KMS-11 (cell line): ENCODE measurements at regions not wholly inside any gene's neighbourhood (a gene's known extent, or its start where the extent isn't known, plus 50 kb on each side); places are given as distances from the start of the nearest gene placed in this dataset.

Experiments used
- H2AFZ ChIP-seq: fragments of 200-600 bp; sonication (generic); 2 replicates; pipeline ENCODE4 v1.6.1; 2016; ENCODE audit warnings: antibody characterized with exemption, mixed run types, low read depth
- H3K27ac ChIP-seq: fragments of 200-600 bp; sonication (generic); 2 replicates; pipeline ENCODE4 v1.6.1; 2016; ENCODE audit warnings: mild to moderate bottlenecking, mixed run types
- H3K27me3 ChIP-seq: fragments of 200-600 bp; sonication (generic); 2 replicates; pipeline ENCODE4 v1.6.1; 2017; ENCODE audit warnings: mild to moderate bottlenecking, low read depth, mixed run types, moderate library complexity; ENCODE audit not compliant: insufficient read depth
- H3K36me3 ChIP-seq: fragments of 200-600 bp; sonication (generic); 2 replicates; pipeline ENCODE4 v1.6.1; 2017; ENCODE audit warnings: mild to moderate bottlenecking, mixed run types; ENCODE audit not compliant: insufficient read depth
- H3K4me1 ChIP-seq: fragments of 200-600 bp; sonication (generic); 2 replicates; pipeline ENCODE4 v1.6.1; 2016; ENCODE audit warnings: mild to moderate bottlenecking, low read depth, mixed run types; ENCODE audit not compliant: poor library complexity, severe bottlenecking
- H3K4me2 ChIP-seq: fragments of 200-600 bp; sonication (generic); 2 replicates; pipeline ENCODE4 v1.7.0; 2016; ENCODE audit warnings: mild to moderate bottlenecking, mixed run types
- H3K4me3 ChIP-seq: fragments of 200-600 bp; sonication (generic); IDR thresholded peaks from 2 replicates; pipeline ENCODE4 v1.6.1; 2017; ENCODE audit warnings: low read depth, low read length, mixed read lengths; ENCODE audit not compliant: insufficient read depth
- H3K79me2 ChIP-seq: fragments of 200-600 bp; sonication (generic); 2 replicates; pipeline ENCODE4 v1.6.1; 2016; ENCODE audit warnings: low read depth, mixed run types; ENCODE audit not compliant: insufficient read depth
- H3K9ac ChIP-seq: fragments of 200-600 bp; sonication (generic); 2 replicates; pipeline ENCODE4 v1.6.1; 2016; ENCODE audit warnings: mild to moderate bottlenecking, mixed run types
- H4K20me1 ChIP-seq: fragments of 200-600 bp; sonication (generic); 2 replicates; pipeline ENCODE4 v1.6.1; 2016; ENCODE audit warnings: mild to moderate bottlenecking, mixed run types; ENCODE audit not compliant: insufficient read depth
- TF ChIP-seq, protein P1 (sequence below): fragments of 200-600 bp; sonication (generic); conservative IDR thresholded peaks from 2 replicates; pipeline ENCODE4 v1.6.1; 2017; ENCODE audit warnings: low read depth, mild to moderate bottlenecking, antibody characterized with exemption, low read length, moderate library complexity, mixed read lengths

DNA sequence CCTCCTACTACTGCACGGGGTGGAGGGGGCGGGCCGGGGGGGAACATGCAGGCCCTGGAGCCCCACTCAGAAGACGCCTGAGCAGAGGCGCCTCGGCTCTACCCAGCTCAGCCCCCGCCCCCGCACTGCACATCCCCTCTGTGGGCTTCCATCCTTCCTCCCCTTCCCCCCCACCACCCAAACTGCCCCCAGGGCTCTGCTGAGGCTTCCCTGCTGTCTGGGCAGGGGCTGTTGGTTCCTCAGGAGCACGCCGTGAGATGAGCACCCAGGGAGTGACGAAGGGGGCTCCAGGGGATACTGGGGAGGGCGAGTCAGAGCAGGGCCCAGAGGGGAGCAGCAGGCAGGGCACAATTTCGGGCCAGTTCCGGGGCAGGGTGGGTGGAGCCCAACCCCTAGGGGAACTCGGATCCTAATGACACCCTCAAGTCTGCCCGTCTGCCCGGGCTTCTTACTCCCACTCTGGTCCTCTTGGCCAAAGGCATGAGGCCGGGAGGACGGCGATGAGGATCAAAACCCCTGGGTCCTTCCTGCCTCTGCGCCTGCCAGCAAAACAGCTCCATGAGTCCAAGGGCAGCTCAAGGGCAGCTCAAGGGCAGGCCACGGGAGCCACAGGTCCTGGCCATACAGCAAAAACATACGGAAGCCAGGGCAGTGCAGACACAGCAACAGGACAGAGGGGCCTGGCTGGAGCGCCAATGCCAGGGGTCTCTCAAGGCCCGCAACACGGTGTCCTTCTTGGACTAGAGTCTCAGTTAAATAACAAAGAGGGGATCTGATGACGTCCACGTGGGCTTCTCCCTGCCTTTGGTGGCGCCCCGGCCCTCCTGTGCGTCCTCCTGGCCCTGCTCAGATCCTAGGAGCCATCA is 200.9 kb downstream of the AUH start:
- TF ChIP-seq, protein P1, sequence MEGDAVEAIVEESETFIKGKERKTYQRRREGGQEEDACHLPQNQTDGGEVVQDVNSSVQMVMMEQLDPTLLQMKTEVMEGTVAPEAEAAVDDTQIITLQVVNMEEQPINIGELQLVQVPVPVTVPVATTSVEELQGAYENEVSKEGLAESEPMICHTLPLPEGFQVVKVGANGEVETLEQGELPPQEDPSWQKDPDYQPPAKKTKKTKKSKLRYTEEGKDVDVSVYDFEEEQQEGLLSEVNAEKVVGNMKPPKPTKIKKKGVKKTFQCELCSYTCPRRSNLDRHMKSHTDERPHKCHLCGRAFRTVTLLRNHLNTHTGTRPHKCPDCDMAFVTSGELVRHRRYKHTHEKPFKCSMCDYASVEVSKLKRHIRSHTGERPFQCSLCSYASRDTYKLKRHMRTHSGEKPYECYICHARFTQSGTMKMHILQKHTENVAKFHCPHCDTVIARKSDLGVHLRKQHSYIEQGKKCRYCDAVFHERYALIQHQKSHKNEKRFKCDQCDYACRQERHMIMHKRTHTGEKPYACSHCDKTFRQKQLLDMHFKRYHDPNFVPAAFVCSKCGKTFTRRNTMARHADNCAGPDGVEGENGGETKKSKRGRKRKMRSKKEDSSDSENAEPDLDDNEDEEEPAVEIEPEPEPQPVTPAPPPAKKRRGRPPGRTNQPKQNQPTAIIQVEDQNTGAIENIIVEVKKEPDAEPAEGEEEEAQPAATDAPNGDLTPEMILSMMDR: no peak
- H3K4me3 ChIP-seq: no peak overlapping the region
- H4K20me1 ChIP-seq: no peaks in the 10 kb centered on the region
- H3K27me3 ChIP-seq: no peaks in the 10 kb centered on the region
- peaks cover 60% of the 10 kb centered on the region for H3K79me2 ChIP-seq
- H3K27ac ChIP-seq: peak overlapping the region; percentile 96
- H3K4me1 ChIP-seq: peaks cover 91% of the 10 kb centered on the region
- H3K4me2 ChIP-seq: peak overlapping the region; percentile 98
- no peaks in the 10 kb centered on the region for H3K36me3 ChIP-seq
- peak overlapping the region; percentile 94; the same call in 1 of the 2 replicates for H3K9ac ChIP-seq
- H2AFZ ChIP-seq: no peak overlapping the region

DNA sequence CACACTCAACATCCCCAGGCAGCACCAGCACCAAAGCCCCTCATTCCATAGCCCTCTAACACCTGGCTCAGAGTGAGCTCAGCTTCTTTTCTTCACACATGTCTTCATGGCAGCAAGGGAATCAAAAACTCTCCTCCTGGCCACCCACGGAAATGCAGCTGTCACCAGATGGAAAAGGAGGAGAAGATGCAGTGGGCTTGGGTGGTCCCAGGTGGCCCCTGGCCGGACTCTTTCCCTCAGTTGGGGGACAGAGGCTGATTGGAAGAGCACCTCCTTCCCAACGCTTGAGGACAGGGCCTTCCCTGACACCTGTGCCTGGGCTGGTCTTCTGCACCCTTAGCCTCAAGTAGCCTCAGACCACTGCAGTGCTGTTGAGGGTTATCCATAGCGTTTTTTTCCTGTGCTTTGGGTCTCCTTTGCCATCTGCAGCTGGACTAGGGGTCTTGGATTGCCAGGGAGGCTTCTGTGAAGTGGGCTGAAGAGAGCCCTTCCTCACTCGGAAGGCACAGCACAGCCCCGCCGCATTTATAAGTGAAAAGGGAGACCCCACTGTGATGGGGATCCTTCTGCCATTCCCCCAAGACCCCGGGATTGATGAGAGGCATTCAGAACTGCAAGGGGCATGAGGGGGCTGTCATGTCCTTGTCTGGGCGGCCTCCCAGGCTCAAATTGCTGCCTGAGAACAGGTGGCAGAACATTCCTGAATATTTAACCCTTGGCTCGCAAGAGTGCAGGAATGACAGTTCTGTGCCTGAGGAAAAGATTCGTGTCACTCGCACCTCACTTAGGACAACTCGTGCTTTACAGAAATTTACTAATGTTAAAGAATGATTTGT is 200.0 kb downstream of the AUH start:
- Histone ChIP-seq H3K27ac (peak overlapping the region; percentile 96), H3K36me3 (no peaks in the 10 kb centered on the region), H3K4me1 (peaks cover 91% of the 10 kb centered on the region), H2AFZ (no peak overlapping the region), H3K4me3 (peak overlapping the region; percentile 32), H4K20me1 (no peaks in the 10 kb centered on the region), H3K27me3 (no peaks in the 10 kb centered on the region), H3K4me2 (peak overlapping the region; percentile 98), H3K9ac (peak overlapping the region; percentile 94), H3K79me2 (peaks cover 56% of the 10 kb centered on the region)
- TF ChIP-seq, protein P1: 0 out of 2 replicates have a peak, but pooled peaks have one; percentile 15

DNA sequence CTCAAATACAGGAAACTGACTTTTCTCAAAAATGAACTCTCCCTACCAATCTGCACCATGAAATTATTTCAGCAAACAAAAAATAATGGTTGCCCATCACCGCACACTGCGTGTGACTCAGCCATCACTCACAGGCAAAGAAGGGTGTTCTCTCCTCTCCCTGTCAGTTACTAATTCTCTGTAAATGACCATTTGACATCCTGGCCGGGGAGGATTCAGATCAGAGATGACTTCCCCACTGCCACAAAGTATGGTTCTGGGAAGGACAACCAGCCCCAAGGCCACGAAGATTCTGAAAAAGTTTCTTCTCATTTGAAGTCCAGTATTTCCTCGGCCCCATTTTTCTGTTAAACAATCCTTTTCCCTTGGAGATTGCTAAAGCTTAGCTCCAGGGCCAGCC is 199.4 kb downstream of the AUH start:
- Histone ChIP-seq H3K79me2 (peaks cover 49% of the 10 kb centered on the region), H3K4me3 (peak overlapping the region; percentile 32), H3K27me3 (no peaks in the 10 kb centered on the region), H3K27ac (peak overlapping the region; percentile 96), H3K36me3 (no peaks in the 10 kb centered on the region), H2AFZ (no peak overlapping the region), H3K9ac (peak overlapping the region; percentile 94), H4K20me1 (no peaks in the 10 kb centered on the region), H3K4me1 (peaks cover 91% of the 10 kb centered on the region), H3K4me2 (peak overlapping the region; percentile 98)
- TF ChIP-seq, protein P1: no peak

DNA sequence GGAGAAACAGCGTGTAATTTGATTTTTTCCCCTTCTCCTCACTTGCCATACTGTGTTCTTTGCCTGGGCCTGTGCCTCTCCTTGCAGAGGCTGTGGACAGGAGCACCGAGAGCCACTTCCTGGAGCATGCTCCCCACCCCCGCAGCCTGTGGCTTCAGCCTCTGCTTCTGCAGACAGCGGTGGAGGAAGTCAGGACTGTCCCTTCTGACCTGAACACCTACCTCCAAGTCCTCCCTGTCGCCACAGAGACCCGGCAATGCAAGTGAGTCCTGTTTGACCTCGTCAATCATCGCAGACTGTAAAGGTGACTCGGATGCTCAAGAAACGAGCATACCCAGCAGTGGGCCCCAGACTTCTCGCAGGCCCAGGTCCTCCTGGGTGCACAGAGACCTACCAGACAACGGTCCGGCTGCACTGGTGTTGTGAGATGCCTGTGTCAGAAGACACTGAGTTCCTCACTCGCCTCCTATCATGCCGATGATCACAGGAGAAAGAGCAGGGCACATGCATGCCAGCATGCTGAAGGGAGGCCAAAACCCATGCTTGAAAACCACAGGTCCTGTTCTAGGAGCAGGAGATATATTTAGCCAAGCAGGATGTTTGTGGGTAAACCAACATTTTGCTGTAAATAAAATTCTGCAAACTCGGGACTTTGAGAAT is 198.8 kb downstream of the AUH start:
- Histone ChIP-seq H3K27ac (peak overlapping the region; percentile 96), H3K36me3 (no peaks in the 10 kb centered on the region), H3K9ac (peak overlapping the region; percentile 94), H2AFZ (no peak overlapping the region), H3K27me3 (no peaks in the 10 kb centered on the region), H3K4me1 (peaks cover 87% of the 10 kb centered on the region), H3K4me2 (peak overlapping the region; percentile 98), H3K4me3 (peak overlapping the region; percentile 32), H3K79me2 (peaks cover 43% of the 10 kb centered on the region), H4K20me1 (no peaks in the 10 kb centered on the region)
- TF ChIP-seq, protein P1: no peak
